Islet of Langerhans (tissue), 1 donor: ENCODE measurements at regions not wholly inside any gene's neighbourhood (a gene's known extent, or its start where the extent isn't known, plus 50 kb on each side); places are given as distances from the start of the nearest gene placed in this dataset.

Source experiments
- FAIRE-seq: peaks from one replicate; lab custom pipeline; 2011; peaks lifted over from hg19 to GRCh38; lab: Jason Lieb, UNC

GRCh38 chr16:66265556-66266141 lies 100.8 kb upstream of the CDH5 start:
- FAIRE-seq = no peak

- FAIRE-seq = no peak
Measured at GRCh38 chr16:66265048-66265415, 101.5 kb upstream of the CDH5 start.

GRCh38 chr16:66264311-66265047 lies 102.0 kb upstream of the CDH5 start:
- no peak for FAIRE-seq

- FAIRE-seq = no peak
Measured at GRCh38 chr16:66263973-66264310, 102.5 kb upstream of the CDH5 start.

GRCh38 chr16:66263168-66263972 lies 103.1 kb upstream of the CDH5 start:
- FAIRE-seq = no peak

- FAIRE-seq = no peak
Measured at GRCh38 chr16:66262253-66263167, 104.0 kb upstream of the CDH5 start.

GRCh38 chr16:66261826-66262225 lies 104.7 kb upstream of the CDH5 start:
- no peak for FAIRE-seq

- FAIRE-seq = no peak
Measured at GRCh38 chr16:66260522-66261254, 105.8 kb upstream of the CDH5 start.

GRCh38 chr16:66258916-66259845 lies 107.3 kb upstream of the CDH5 start:
- no peak for FAIRE-seq

GRCh38 chr16:66256919-66257318 lies 109.6 kb upstream of the CDH5 start:
- FAIRE-seq = no peak

- FAIRE-seq = no peak
Measured at GRCh38 chr16:66255647-66256046, 110.8 kb upstream of the CDH5 start.

GRCh38 chr16:66254751-66255150 lies 111.7 kb upstream of the CDH5 start:
- no peak for FAIRE-seq

GRCh38 chr16:66254106-66254505 lies 112.4 kb upstream of the CDH5 start:
- FAIRE-seq = no peak

GRCh38 chr16:66251476-66252160 lies 114.9 kb upstream of the CDH5 start:
- FAIRE-seq = no peak

- FAIRE-seq = no peak
Measured at GRCh38 chr16:66250686-66251431, 115.6 kb upstream of the CDH5 start.

- no peak for FAIRE-seq
Measured at GRCh38 chr16:66247516-66248481, 118.7 kb upstream of the CDH5 start.

GRCh38 chr16:66245868-66246267 lies 120.6 kb upstream of the CDH5 start:
- no peak for FAIRE-seq

GRCh38 chr16:66245072-66245471 lies 121.4 kb upstream of the CDH5 start:
- FAIRE-seq = no peak
